Right renal cortex interstitium (tissue), 3 donors: ENCODE measurements at regions not wholly inside any gene's neighbourhood (a gene's known extent, or its start where the extent isn't known, plus 50 kb on each side); places are given as distances from the start of the nearest gene placed in this dataset.

Source experiments
- DNase-seq, 3 donors: peaks; one replicate each; pipeline ENCODE4 v3.0.0-alpha.2; 2013; ENCODE audit warnings: low read depth in 3 of 3, low spot score in 2 of 3

- DNase-seq: no peak
These were observed 564.3 kb downstream of the SLC4A3 start for GRCh38 chr2:220191737-220192136.

GRCh38 chr2:220192994-220193753 is 565.7 kb downstream of the SLC4A3 start:
- DNase-seq: no peak

DNA sequence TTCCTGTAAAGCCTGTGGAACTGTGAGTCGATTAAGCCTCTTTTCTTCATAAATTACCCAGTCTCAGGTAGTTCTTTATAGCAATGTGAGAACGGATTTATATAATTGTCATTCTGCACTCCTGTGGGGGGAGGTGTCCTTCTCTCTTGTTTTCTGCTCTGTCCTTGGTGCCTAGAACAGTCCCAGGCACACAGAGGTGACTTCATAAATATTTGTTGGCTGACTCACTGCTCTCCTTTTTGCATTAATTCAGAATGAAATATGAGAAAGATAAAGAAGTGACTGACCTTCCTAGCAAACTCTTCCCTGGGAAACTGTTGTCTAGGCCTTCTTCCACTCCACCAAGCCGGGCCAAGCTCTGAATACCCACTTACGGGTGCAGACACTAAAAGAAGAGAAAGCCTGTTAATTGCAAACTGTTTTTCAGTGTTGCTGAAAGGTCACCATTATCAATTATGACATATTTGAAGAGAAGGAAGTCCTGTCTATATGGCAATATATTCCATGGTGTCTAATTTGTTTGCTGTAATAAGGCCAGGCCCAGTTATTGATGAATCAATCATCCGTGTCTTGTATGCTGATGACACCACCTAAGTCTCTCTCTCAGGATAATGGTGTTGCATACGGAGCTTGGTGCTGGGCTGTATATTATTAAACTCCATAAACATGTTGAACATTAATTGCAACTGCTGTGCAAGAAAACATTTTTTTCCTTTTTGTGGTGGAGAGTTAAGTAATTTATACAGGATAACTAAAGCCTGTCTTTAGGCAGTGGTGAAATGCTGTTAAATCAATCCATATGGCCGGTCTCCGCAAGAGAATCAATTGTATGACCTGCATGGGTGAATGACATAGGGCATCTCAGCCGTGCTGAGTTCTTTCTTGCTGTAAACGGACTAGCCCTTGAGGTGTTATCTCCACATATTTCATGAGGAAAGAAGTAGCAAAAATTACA is 567.5 kb downstream of the SLC4A3 start:
- no peak for DNase-seq

DNA sequence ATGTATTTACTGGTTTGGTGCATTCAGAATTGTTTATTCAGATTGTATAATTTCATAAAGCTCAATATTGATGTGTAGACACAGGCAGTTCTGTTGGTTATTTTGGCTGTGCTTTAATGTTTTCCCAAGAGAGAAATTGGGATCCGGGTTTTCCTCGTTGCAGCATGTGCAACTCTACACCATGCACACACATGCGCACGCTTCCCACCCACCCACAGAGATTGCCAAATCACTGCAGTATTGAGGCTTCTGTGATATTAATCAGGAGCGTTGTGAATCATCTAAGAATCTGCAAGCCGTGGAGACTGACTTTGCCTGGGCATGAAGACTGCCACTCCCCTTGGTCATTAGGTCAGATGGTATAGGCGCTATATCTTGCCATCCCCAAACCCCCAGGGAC is 571.5 kb downstream of the SLC4A3 start:
- DNase-seq: no peak

DNA sequence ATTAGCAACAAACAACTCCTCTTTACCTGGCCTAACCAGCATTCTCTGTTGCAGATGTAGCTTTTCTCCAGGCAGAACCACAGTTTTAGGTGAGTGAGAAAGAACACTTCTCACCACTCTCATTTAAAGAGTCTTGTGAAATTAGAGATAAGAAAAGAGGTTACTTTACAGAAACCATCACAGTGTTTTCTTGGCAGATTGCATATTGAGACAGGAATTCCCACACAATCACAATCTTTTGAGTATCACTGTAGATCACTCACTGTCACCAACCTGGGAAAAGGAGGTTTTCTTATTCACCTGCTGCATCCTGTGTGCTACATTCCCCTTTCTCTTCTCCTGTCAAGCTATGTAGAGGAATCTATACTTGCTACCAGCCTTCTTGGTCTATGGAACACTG is 574.6 kb downstream of the SLC4A3 start:
- DNase-seq: no peak

- DNase-seq: no peak
These were observed 581.7 kb downstream of the SLC4A3 start for GRCh38 chr2:220209093-220209492.

GRCh38 chr2:220209751-220210150 is 582.3 kb downstream of the SLC4A3 start:
- no peak for DNase-seq

DNA sequence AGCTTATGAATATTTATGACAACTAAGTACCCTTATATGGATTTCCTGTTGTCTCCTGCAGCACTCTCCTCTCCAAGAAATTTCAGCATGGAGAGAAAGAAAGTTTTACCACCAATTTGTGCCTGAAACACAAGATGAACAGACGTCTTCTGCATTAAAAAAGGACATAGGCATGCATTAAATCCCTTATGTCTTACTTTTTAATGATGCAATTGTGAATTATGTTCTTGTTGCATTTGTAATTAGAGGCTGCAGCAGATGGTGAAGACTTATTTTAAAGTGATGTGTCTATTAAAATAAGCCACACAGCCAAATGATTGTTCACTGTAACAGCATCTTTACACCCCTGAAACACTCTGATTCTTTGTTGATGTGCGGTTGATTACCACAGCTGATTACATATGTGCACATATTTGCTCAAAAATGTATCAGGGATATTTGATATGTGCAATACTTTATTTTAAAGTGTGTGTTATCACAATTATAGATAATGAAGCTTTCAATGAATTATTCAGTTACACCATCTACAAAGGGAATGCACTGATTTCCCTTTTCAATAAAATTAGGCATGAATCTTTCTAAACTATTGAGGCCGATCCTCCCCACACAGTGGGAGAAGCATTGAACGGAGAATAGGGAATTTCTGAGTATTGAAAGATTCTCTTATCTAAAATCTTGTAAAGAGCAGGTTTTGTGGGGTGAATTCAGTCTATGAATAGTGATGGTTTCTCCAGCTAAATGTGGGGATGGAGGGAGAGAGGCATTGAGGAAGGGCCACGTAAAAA is 585.1 kb downstream of the SLC4A3 start:
- no peak for DNase-seq

DNA sequence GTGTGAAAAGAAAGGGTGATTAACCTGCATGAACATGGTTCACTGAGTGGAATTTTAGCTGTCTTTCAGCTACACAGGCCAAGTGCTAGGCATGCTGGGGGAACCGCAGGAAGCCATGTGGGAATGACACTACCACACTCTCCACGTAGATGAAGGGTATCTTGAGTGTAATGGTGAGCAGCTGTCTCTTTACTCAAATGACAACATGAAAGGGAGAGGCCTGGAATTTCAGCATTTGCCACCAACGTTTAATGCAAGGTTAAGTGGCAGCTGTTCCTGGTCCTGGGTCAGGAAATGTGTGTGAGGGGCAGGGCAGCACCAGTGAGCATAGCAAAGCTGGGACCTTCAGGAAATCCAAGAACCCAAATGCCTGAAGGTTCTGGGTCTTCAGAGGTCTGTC is 588.4 kb downstream of the SLC4A3 start:
- DNase-seq: no peak

- DNase-seq: no peak
These were observed 591.9 kb downstream of the SLC4A3 start for GRCh38 chr2:220219371-220219770.

DNA sequence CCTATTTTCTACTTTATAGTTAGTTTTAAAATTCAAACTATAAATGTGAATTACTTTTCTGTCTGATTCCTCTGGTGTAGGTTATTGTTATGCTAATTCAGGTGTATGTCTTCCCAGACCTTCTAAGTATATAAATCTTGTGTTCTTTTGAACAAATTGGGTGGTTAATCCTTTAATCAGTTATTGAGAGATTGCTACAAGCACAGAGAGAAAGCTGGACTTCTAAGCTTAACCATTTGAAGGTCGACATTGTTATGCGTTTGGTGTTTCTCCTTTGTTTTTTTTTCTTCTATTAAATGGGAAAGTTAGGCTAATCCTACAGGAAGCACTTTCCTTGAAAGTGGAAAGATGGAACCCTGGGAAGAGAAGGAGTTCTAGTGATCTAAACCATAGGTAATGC is 592.6 kb downstream of the SLC4A3 start:
- DNase-seq: no peak

DNA sequence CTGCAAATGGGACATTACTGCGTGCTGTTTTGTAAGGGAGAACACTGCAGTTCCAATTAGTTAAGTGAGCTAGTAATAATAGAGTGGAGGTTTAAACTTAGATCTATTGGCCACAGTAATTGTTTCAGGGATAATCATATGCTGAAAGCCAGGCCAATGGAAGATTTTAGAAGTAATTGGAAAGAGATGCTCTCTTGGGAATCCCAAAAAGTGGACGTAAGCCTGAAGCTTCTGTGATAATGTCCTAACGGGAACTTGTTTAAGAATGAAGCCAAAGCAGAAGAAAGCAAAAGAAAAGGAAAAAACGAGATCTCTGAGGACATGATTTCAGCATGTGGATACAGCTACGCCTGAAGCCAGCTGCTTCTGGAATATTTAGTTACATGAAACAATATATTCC is 594.6 kb downstream of the SLC4A3 start:
- DNase-seq: no peak

- DNase-seq: peak; percentile 21 to 49 (median 45)
These were observed 597.5 kb downstream of the SLC4A3 start for GRCh38 chr2:220224691-220225543.

GRCh38 chr2:220226076-220226475 is 598.6 kb downstream of the SLC4A3 start:
- DNase-seq: no peak

- DNase-seq: no peak
These were observed 599.1 kb downstream of the SLC4A3 start for GRCh38 chr2:220226546-220226945.

GRCh38 chr2:220227266-220227920 is 600.0 kb downstream of the SLC4A3 start:
- DNase-seq: no peak

- DNase-seq: no peak
These were observed 601.0 kb downstream of the SLC4A3 start for GRCh38 chr2:220228310-220229006.

DNA sequence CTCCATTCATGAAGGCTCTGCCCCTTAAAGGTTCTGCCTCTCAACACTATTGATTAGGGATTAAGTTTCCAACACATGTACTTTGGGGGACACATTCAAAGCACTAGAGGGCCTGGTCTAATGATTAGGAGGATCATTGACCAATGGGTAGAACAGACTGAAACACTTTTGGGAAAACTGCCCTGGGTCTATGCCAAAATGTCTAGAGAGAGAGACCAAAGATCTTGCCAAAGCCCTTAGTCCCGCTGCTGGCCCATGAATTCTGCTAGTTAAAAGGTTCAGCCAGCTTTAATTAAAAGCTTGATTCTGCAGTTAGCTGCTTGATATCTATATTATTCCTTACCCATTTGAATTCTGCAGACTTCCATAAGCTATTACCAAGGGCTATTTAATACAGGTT is 613.2 kb downstream of the SLC4A3 start:
- no peak for DNase-seq

GRCh38 chr2:220241423-220241822 is 614.0 kb downstream of the SLC4A3 start:
- DNase-seq: no peak
